GM12874 (cell line): ENCODE measurements at regions not wholly inside any gene's neighbourhood (a gene's known extent, or its start where the extent isn't known, plus 50 kb on each side); places are given as distances from the start of the nearest gene placed in this dataset.

Experiments
- TF ChIP-seq, protein P1 (sequence below): IDR thresholded peaks from 2 replicates; pipeline ENCODE4 v1.5.1; 2011; ENCODE audit warnings: low read depth, mild to moderate bottlenecking, control low read depth, low read length, moderate library complexity; ENCODE audit not compliant: insufficient read depth

DNA sequence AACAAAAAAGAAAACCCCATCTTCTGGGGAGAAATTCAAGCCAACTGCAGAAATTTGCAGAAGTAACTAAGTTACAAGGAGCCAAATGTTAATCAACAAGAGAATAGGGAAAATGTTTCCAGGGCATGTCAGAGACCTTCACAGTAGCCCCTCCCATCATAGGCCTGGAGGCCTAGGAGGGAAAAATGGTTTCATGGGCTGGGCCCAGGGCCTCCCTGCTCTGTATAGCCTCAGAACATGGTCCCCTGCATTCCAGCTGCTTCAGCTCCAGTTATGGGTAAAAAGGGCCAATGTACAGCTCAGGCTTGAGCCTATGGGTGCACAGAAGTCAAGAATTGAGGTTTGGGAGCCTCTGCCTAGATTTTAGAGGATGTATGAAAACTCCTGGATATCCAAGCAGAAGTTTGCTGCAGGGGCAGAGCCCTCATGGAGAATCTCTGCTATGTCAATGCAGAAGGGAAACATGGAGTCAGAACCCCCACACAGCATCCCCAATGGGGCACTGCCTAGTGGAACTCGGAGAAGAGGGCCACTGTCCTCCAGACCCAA lies 260.9 kb downstream of the DUSP6 start:
- TF ChIP-seq, protein P1, sequence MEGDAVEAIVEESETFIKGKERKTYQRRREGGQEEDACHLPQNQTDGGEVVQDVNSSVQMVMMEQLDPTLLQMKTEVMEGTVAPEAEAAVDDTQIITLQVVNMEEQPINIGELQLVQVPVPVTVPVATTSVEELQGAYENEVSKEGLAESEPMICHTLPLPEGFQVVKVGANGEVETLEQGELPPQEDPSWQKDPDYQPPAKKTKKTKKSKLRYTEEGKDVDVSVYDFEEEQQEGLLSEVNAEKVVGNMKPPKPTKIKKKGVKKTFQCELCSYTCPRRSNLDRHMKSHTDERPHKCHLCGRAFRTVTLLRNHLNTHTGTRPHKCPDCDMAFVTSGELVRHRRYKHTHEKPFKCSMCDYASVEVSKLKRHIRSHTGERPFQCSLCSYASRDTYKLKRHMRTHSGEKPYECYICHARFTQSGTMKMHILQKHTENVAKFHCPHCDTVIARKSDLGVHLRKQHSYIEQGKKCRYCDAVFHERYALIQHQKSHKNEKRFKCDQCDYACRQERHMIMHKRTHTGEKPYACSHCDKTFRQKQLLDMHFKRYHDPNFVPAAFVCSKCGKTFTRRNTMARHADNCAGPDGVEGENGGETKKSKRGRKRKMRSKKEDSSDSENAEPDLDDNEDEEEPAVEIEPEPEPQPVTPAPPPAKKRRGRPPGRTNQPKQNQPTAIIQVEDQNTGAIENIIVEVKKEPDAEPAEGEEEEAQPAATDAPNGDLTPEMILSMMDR: no peak

GRCh38 chr12:89089264-89089663 lies 263.0 kb downstream of the DUSP6 start:
- TF ChIP-seq, protein P1: no peak

DNA sequence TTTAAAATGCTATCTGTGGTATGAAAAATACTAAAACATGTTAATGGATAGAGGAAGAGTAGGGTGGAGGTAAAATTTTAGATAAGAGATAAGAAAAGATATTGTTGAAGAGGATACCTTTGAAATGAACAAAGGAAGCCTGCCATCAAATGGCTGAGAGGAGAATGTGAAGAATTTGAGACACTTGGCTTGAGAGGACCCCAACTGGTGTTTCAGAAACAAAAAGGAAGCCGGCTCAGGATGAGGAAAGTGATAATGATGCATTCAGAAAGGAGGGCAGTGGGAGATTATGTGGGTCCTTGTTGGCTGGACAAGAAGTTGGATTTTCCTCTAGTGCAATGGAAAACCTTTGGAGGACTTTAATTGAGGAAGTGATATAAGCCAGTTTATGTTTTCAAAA lies 264.4 kb downstream of the DUSP6 start:
- TF ChIP-seq, protein P1: no peak

- TF ChIP-seq, protein P1: no peak
Measured at GRCh38 chr12:89087149-89087825, 265.0 kb downstream of the DUSP6 start.

GRCh38 chr12:89085421-89085820 lies 266.9 kb downstream of the DUSP6 start:
- TF ChIP-seq, protein P1: no peak

DNA sequence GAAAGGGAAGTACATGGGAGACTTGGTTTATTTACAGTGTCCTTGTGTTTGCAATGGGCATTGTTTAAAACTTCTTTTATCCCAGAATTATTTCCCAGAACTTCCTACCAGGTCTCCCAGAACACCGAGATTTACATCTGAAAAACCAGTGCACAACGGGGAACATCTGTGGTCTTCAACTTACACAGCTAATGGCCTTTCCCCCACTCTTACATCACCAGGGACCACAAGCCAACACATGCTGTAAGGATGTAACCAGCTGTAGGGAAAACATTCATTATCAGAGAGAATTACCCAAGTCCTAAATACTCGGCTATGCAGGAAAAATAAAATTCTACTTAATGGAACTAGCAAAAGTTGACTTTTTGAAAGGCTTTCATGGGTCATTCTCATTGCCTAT lies 267.6 kb downstream of the DUSP6 start:
- TF ChIP-seq, protein P1: no peak

- TF ChIP-seq, protein P1: no peak
Measured at GRCh38 chr12:89083491-89083890, 268.8 kb downstream of the DUSP6 start.

DNA sequence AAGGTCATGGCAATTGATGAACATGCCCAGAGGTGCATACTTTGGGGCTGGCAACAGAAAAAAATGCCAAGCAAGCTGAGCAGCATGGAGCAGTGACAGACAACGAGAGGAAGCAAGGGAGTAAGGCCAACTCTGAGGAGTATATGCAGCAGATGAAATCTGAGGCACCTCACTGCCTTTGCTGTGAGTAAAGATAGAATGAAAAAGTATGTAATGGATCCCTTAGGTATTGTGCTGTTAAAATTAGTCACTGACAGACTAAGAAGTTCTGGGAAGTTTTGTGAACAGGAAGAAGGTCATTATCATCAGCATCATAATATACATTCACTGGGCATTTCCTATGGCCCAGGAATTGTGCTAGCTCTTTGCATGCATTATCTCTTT lies 269.9 kb downstream of the DUSP6 start:
- TF ChIP-seq, protein P1: no peak
